GM18868 (cell line): ENCODE measurements at regions not wholly inside any gene's neighbourhood (a gene's known extent, or its start where the extent isn't known, plus 50 kb on each side); places are given as distances from the start of the nearest gene placed in this dataset.
"Not testable (repeated sequence)": the region's sequence is repeated elsewhere in the genome, so short reads cannot be mapped to it uniquely, and the experiment has no call there.

Experiments
- ATAC-seq: cut with Tn5 transposase; IDR thresholded peaks from one replicate; pipeline ENCODE4 v1.9.1; 2021; ENCODE audit warnings: mild to moderate bottlenecking, moderate library complexity; ENCODE audit not compliant: unreplicated experiment

GRCh38 chr10:60479305-60480020, 89.8 kb upstream of the ANK3 start:
- no peak for ATAC-seq

- no peak for ATAC-seq
These were observed 86.8 kb upstream of the ANK3 start for GRCh38 chr10:60476451-60476850.

GRCh38 chr10:60473557-60473956, 83.9 kb upstream of the ANK3 start:
- no peak for ATAC-seq

GRCh38 chr10:60470091-60470490, 80.4 kb upstream of the ANK3 start:
- ATAC-seq = no peak

GRCh38 chr10:60469147-60469546, 79.5 kb upstream of the ANK3 start:
- ATAC-seq = not testable (repeated sequence)

- no peak for ATAC-seq
These were observed 77.5 kb upstream of the ANK3 start for GRCh38 chr10:60467202-60467546.

GRCh38 chr10:60466267-60467201, 76.9 kb upstream of the ANK3 start:
- no peak for ATAC-seq

GRCh38 chr10:60465801-60466200, 76.1 kb upstream of the ANK3 start:
- ATAC-seq = no peak

GRCh38 chr10:60464659-60465058, 75.0 kb upstream of the ANK3 start:
- no peak for ATAC-seq

- ATAC-seq = no peak
These were observed 74.1 kb upstream of the ANK3 start for GRCh38 chr10:60463746-60464145.

- ATAC-seq = no peak
These were observed 72.0 kb upstream of the ANK3 start for GRCh38 chr10:60461688-60462087.

- ATAC-seq = no peak
These were observed 70.2 kb upstream of the ANK3 start for GRCh38 chr10:60459701-60460457.

- ATAC-seq = no peak
These were observed 66.4 kb upstream of the ANK3 start for GRCh38 chr10:60456053-60456452.

GRCh38 chr10:60454336-60454735, 64.7 kb upstream of the ANK3 start:
- ATAC-seq = no peak

- no peak for ATAC-seq
These were observed 63.4 kb upstream of the ANK3 start for GRCh38 chr10:60453036-60453435.

- no peak for ATAC-seq
These were observed 60.6 kb upstream of the ANK3 start for GRCh38 chr10:60450291-60450690.

- no peak for ATAC-seq
These were observed 58.6 kb upstream of the ANK3 start for GRCh38 chr10:60448246-60448645.

GRCh38 chr10:60446851-60447250, 57.2 kb upstream of the ANK3 start:
- no peak for ATAC-seq

GRCh38 chr10:60446070-60446833, 56.6 kb upstream of the ANK3 start:
- no peak for ATAC-seq

GRCh38 chr10:60444494-60445064, 54.9 kb upstream of the ANK3 start:
- ATAC-seq = no peak
